ENCODE measurements at regions not wholly inside any gene's neighbourhood (a gene's known extent, or its start where the extent isn't known, plus 50 kb on each side); places are given as distances from the start of the nearest gene placed in this dataset.

GRCh38 chr4:162838671-162839070 lies 328.0 kb downstream of the NAF1 start:
- no peak for TF ChIP-seq TAF1 (IDR thresholded peaks at IDR 0.05; ENCODE audit: borderline replicate concordance, low read depth, low read length)
- TF ChIP-seq POLR2A (IDR thresholded peaks at IDR 0.05; ENCODE audit: low read depth, low read length), result no peak
- TF ChIP-seq POLR2AphosphoS5 (IDR thresholded peaks at IDR 0.05; ENCODE audit: low read depth, low read length), result no peak
